Astrocyte (in vitro differentiated cells and primary cell): ENCODE measurements at regions not wholly inside any gene's neighbourhood (a gene's known extent, or its start where the extent isn't known, plus 50 kb on each side); places are given as distances from the start of the nearest gene placed in this dataset.

ENCODE experiments used
- DNase-seq: peaks from one replicate; pipeline ENCODE4 v3.0.0-alpha.2; 2010; ENCODE audit warnings: low read depth
- FAIRE-seq: peaks from 2 replicates; lab custom pipeline; 2011; peaks lifted over from hg19 to GRCh38; lab: Jason Lieb, UNC
- H2AFZ ChIP-seq: 2 replicates; pipeline ENCODE4 v1.6.0; 2012; ENCODE audit warnings: low read depth, low read length, inconsistent platforms
- H3K27ac ChIP-seq: 2 replicates; pipeline ENCODE4 v1.5.1; 2011; ENCODE audit warnings: low read depth, low read length, inconsistent platforms
- H3K27me3 ChIP-seq: 2 replicates; pipeline ENCODE4 v1.6.0; 2011; ENCODE audit warnings: low read length, inconsistent platforms; ENCODE audit not compliant: insufficient read depth
- H3K36me3 ChIP-seq: 2 replicates; pipeline ENCODE4 v1.5.1; 2011; ENCODE audit warnings: low read length, inconsistent platforms; ENCODE audit not compliant: insufficient read depth
- H3K4me1 ChIP-seq: 2 replicates; pipeline ENCODE4 v1.5.1; 2011; ENCODE audit warnings: low read length, inconsistent platforms; ENCODE audit not compliant: insufficient read depth
- H3K4me2 ChIP-seq: 2 replicates; pipeline ENCODE4 v1.6.0; 2012; ENCODE audit warnings: low read length, inconsistent platforms
- H3K4me3 ChIP-seq: 2 replicates; pipeline ENCODE4 v1.5.1; 2011; ENCODE audit warnings: low read depth, mild to moderate bottlenecking, low read length, inconsistent platforms; ENCODE audit not compliant: insufficient read depth
- H3K79me2 ChIP-seq: 2 replicates; pipeline ENCODE4 v1.6.0; 2012; ENCODE audit warnings: mild to moderate bottlenecking, low read length, inconsistent platforms; ENCODE audit not compliant: insufficient read depth
- H3K9ac ChIP-seq: 2 replicates; pipeline ENCODE4 v1.6.0; 2012; ENCODE audit warnings: mild to moderate bottlenecking, low read length, inconsistent platforms
- H3K9me3 ChIP-seq: 2 replicates; pipeline ENCODE4 v1.5.1; 2012; ENCODE audit warnings: low read depth, mild to moderate bottlenecking, low read length, inconsistent platforms; ENCODE audit not compliant: insufficient read depth
- H4K20me1 ChIP-seq: 2 replicates; pipeline ENCODE4 v1.6.0; 2012; ENCODE audit warnings: low read length, inconsistent platforms; ENCODE audit not compliant: insufficient read depth
- H3K27ac Mint-ChIP-seq: one replicate; pipeline ENCODE4 v1.8.0; 2021; ENCODE audit warnings: mild to moderate bottlenecking, mixed read lengths; ENCODE audit not compliant: unreplicated experiment
- H3K27me3 Mint-ChIP-seq: one replicate; pipeline ENCODE4 v1.8.0; 2021; ENCODE audit warnings: low read depth, mixed read lengths; ENCODE audit not compliant: unreplicated experiment
- H3K36me3 Mint-ChIP-seq: one replicate; pipeline ENCODE4 v1.8.0; 2021; ENCODE audit warnings: low read depth, mixed read lengths; ENCODE audit not compliant: unreplicated experiment
- H3K4me1 Mint-ChIP-seq: one replicate; pipeline ENCODE4 v1.8.0; 2021; ENCODE audit warnings: low read depth, mixed read lengths; ENCODE audit not compliant: unreplicated experiment
- H3K4me3 Mint-ChIP-seq: one replicate; pipeline ENCODE4 v1.8.0; 2021; ENCODE audit warnings: mild to moderate bottlenecking, moderate library complexity, mixed read lengths; ENCODE audit not compliant: unreplicated experiment
- H3K9me3 Mint-ChIP-seq: one replicate; pipeline ENCODE4 v1.8.0; 2021; ENCODE audit warnings: mild to moderate bottlenecking, mixed read lengths; ENCODE audit not compliant: unreplicated experiment
- CTCF ChIP-seq: IDR thresholded peaks from 2 replicates; pipeline ENCODE4 v1.5.1; 2011; ENCODE audit warnings: low read depth, mild to moderate bottlenecking, inconsistent platforms, low read length, moderate library complexity; ENCODE audit not compliant: insufficient read depth
- EZH2 ChIP-seq: IDR thresholded peaks from 2 replicates; pipeline ENCODE4 v1.6.1; 2012; ENCODE audit warnings: mild to moderate bottlenecking, low read length, inconsistent platforms; ENCODE audit not compliant: insufficient read depth

- no peak overlapping the region for H2AFZ ChIP-seq
- H3K4me3 ChIP-seq, result no peak overlapping the region
- Mint-ChIP-seq H3K27ac (no peak overlapping the region), H3K27me3 (peaks cover 9% of the 10 kb centered on the region), H3K4me1 (no peaks in the 10 kb centered on the region), H3K36me3 (no peaks in the 10 kb centered on the region), H3K9me3 (peaks cover 2% of the 10 kb centered on the region), H3K4me3 (no peak overlapping the region)
- H3K9me3 ChIP-seq, result no peaks in the 10 kb centered on the region
- H3K27ac ChIP-seq, result no peak overlapping the region
- H3K79me2 ChIP-seq, result no peaks in the 10 kb centered on the region
- no peak for TF ChIP-seq CTCF
- no peak for TF ChIP-seq EZH2
- H3K9ac ChIP-seq, result no peak overlapping the region
- H3K27me3 ChIP-seq, result no peaks in the 10 kb centered on the region
- no peaks in the 10 kb centered on the region for H4K20me1 ChIP-seq
- FAIRE-seq (no peak), DNase-seq (no peak)
- H3K36me3 ChIP-seq, result no peaks in the 10 kb centered on the region
- H3K4me2 ChIP-seq, result no peak overlapping the region
- no peaks in the 10 kb centered on the region for H3K4me1 ChIP-seq
Measured at GRCh38 chr9:93843396-93843795, 111.8 kb downstream of the BARX1 start.

DNA sequence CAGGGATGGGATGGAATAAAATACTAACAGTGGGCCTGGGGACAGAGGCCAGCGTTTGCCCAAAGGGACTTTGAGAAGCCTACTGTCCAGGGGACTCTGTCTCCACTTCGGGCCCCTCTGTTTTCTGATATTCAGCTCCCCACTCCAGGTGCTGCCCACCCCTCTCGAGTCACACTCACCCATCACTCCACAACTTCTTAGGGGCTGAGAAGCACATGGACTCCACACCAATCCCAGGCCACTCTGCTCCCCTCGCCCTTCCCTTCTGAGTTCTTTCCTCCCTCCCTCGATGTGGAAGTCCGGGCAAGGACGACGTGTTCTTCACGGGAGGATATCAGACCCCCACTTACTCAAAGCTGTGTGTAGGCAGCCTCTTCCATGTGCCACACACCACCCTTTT, 124.5 kb downstream of the BARX1 start:
- Histone ChIP-seq H3K79me2 (no peaks in the 10 kb centered on the region), H3K9me3 (no peaks in the 10 kb centered on the region), H3K4me3 (no peak overlapping the region), H2AFZ (no peak overlapping the region), H3K9ac (no peak overlapping the region), H3K4me1 (no peaks in the 10 kb centered on the region), H3K4me2 (no peak overlapping the region), H4K20me1 (no peaks in the 10 kb centered on the region), H3K36me3 (no peaks in the 10 kb centered on the region), H3K27me3 (no peaks in the 10 kb centered on the region), H3K27ac (no peak overlapping the region)
- Mint-ChIP-seq H3K36me3 (no peaks in the 10 kb centered on the region), H3K4me1 (no peaks in the 10 kb centered on the region), H3K9me3 (peaks cover 1% of the 10 kb centered on the region), H3K27me3 (peaks cover 19% of the 10 kb centered on the region), H3K4me3 (no peak overlapping the region), H3K27ac (no peak overlapping the region)
- DNase-seq (no peak), FAIRE-seq (no peak)
- no peak for TF ChIP-seq EZH2
- TF ChIP-seq CTCF, result no peak

DNA sequence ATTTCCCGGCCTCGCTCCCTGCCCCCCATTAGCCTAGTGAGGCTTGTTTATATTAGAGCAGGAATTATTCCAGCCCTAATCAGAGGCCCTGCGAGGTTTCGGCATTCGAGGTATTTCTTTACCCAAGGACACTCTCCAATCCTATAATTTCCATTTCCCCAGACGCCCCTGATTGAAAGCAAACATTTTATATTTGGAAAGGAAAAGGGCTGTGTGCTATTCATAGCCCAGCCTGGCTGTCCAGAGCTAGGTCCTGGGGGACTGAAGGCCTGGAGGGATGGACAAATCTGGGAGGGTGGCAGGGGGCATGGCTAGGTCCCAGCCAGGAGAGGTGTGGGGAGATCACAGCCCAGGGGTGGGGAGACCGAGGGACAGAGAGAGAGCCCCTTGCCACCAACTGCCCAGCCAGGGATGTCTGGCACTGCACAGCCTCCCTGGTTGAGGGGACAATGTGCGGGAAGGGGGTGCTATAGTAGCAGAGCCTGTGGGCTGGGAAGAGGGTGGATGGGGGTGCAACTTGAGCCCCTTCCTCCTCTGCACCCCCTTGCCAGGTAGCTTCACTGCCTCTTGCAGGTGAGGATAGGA, 125.1 kb downstream of the BARX1 start:
- no peaks in the 10 kb centered on the region for H3K4me1 Mint-ChIP-seq
- Histone ChIP-seq H4K20me1 (no peaks in the 10 kb centered on the region), H3K27me3 (no peaks in the 10 kb centered on the region), H3K4me2 (no peak overlapping the region), H3K4me1 (no peaks in the 10 kb centered on the region), H3K9me3 (no peaks in the 10 kb centered on the region), H3K79me2 (no peaks in the 10 kb centered on the region), H3K9ac (no peak overlapping the region), H2AFZ (no peak overlapping the region), H3K36me3 (no peaks in the 10 kb centered on the region), H3K4me3 (no peak overlapping the region), H3K27ac (no peak overlapping the region)
- H3K4me3 Mint-ChIP-seq, result no peak overlapping the region
- H3K27ac Mint-ChIP-seq, result no peak overlapping the region
- DNase-seq, result no peak
- TF ChIP-seq EZH2, result no peak
- no peak for TF ChIP-seq CTCF
- no peaks in the 10 kb centered on the region for H3K36me3 Mint-ChIP-seq
- H3K9me3 Mint-ChIP-seq, result peaks cover 1% of the 10 kb centered on the region
- no peak for FAIRE-seq
- peaks cover 22% of the 10 kb centered on the region for H3K27me3 Mint-ChIP-seq
